GM23248 (cell line): ENCODE measurements at regions not wholly inside any gene's neighbourhood (a gene's known extent, or its start where the extent isn't known, plus 50 kb on each side); places are given as distances from the start of the nearest gene placed in this dataset.

Source experiments
- EZH2 ChIP-seq: fragments of 200-600 bp; sonication (generic); IDR thresholded peaks from 2 replicates; pipeline ENCODE4 v1.6.1; 2018; ENCODE audit warnings: antibody characterized with exemption, mild to moderate bottlenecking; ENCODE audit not compliant: insufficient read depth, poor library complexity, severe bottlenecking
- EZH2phosphoT487 ChIP-seq: fragments of 200-600 bp; sonication (generic); IDR thresholded peaks from 2 replicates; pipeline ENCODE4 v1.6.1; 2018; ENCODE audit warnings: antibody characterized with exemption, moderate library complexity, mild to moderate bottlenecking, low read depth; ENCODE audit not compliant: insufficient read depth

DNA sequence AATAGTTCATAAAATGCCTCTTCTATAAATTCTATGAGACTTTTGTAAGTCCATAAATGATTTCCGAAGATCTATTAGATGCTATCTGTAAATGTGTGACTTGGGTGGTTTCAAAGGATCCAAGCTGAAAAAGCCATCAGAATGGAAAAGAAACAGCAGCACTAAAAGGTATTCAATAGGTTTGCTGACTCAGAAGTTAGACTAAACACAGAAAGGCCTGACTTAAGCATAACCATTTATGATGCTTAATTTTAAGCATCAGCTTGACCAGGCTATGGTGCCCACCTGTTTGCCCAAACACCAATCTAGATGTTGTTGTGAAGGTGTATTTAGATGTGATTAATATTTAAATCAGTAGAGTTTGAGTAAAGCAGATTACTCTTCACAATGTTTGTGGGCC is 513.5 kb downstream of the TFAP2A start:
- TF ChIP-seq EZH2phosphoT487 (no peak), EZH2 (no peak)
